H9 (cell line): ENCODE measurements at regions not wholly inside any gene's neighbourhood (a gene's known extent, or its start where the extent isn't known, plus 50 kb on each side); places are given as distances from the start of the nearest gene placed in this dataset.

Source experiments
- DNase-seq: peaks from one replicate; pipeline ENCODE4 v3.0.0-alpha.2; 2017
- H2AFZ ChIP-seq: one replicate; pipeline ENCODE4 v1.6.1; 2013; ENCODE audit warnings: mild to moderate bottlenecking, low read length, control low read depth, moderate library complexity
- H2AK5ac ChIP-seq: 2 replicates; pipeline ENCODE4 v1.6.1; 2013; ENCODE audit warnings: low read length, control low read depth, mixed read lengths; ENCODE audit not compliant: insufficient read length
- H2BK120ac ChIP-seq: one replicate; pipeline ENCODE4 v1.6.1; 2013; ENCODE audit warnings: low read depth, mild to moderate bottlenecking, low read length, control low read depth, inconsistent platforms; ENCODE audit not compliant: poor library complexity, severe bottlenecking
- H2BK12ac ChIP-seq: 2 replicates; pipeline ENCODE4 v1.6.1; 2013; ENCODE audit warnings: low read length, control low read depth, mixed read lengths, low read depth; ENCODE audit not compliant: insufficient read length
- H2BK15ac ChIP-seq: 2 replicates; pipeline ENCODE4 v1.6.1; 2013; ENCODE audit warnings: low read depth, low read length, control low read depth
- H2BK20ac ChIP-seq: one replicate; pipeline ENCODE4 v1.6.1; 2013; ENCODE audit warnings: low read depth, mild to moderate bottlenecking, low read length, control low read depth, inconsistent platforms; ENCODE audit not compliant: poor library complexity, severe bottlenecking
- H2BK5ac ChIP-seq: 2 replicates; pipeline ENCODE4 v1.6.1; 2013; ENCODE audit warnings: low read length, control low read depth, mixed read lengths; ENCODE audit not compliant: insufficient read length
- H3K14ac ChIP-seq: 2 replicates; pipeline ENCODE4 v1.6.1; 2013; ENCODE audit warnings: low read length, control low read depth; ENCODE audit not compliant: insufficient read depth
- H3K18ac ChIP-seq: 2 replicates; pipeline ENCODE4 v1.6.1; 2013; ENCODE audit warnings: low read depth, mild to moderate bottlenecking, mixed read lengths, low read length, control low read depth; ENCODE audit not compliant: insufficient read length
- H3K23ac ChIP-seq: 2 replicates; pipeline ENCODE4 v1.6.1; 2013; ENCODE audit warnings: low read length, control low read depth, mixed read lengths, low read depth; ENCODE audit not compliant: insufficient read length
- H3K23me2 ChIP-seq: 2 replicates; pipeline ENCODE4 v1.6.1; 2013; ENCODE audit warnings: low read depth, mild to moderate bottlenecking, mixed read lengths, low read length, control low read depth; ENCODE audit not compliant: insufficient read length, poor library complexity, severe bottlenecking
- H3K27ac ChIP-seq: 2 replicates; pipeline ENCODE4 v1.5.1; 2013; ENCODE audit warnings: low read length, control low read depth, mixed read lengths, low read depth; ENCODE audit not compliant: insufficient read length
- H3K27me3 ChIP-seq: 2 replicates; pipeline ENCODE4 v1.6.1; 2013; ENCODE audit warnings: low read length, control low read depth, inconsistent platforms; ENCODE audit not compliant: insufficient read depth
- H3K4ac ChIP-seq: 2 replicates; pipeline ENCODE4 v1.6.1; 2013; ENCODE audit warnings: low read depth, mild to moderate bottlenecking, control low read depth, inconsistent platforms, low read length, moderate library complexity
- H3K4me1 ChIP-seq: 2 replicates; pipeline ENCODE4 v1.6.1; 2013; ENCODE audit warnings: low read length, control low read depth, inconsistent platforms; ENCODE audit not compliant: insufficient read depth
- H3K4me2 ChIP-seq: 2 replicates; pipeline ENCODE4 v1.6.1; 2013; ENCODE audit warnings: low read length, control low read depth, mixed read lengths; ENCODE audit not compliant: insufficient read length, insufficient read depth
- H3K56ac ChIP-seq: 2 replicates; pipeline ENCODE4 v1.6.1; 2013; ENCODE audit warnings: low read depth, mild to moderate bottlenecking, mixed read lengths, low read length, control low read depth; ENCODE audit not compliant: insufficient read length
- H3K79me1 ChIP-seq: 2 replicates; pipeline ENCODE4 v1.6.1; 2013; ENCODE audit warnings: low read depth, mild to moderate bottlenecking, moderate library complexity, low read length, control low read depth, inconsistent platforms; ENCODE audit not compliant: insufficient read depth, poor library complexity, severe bottlenecking
- H3K79me2 ChIP-seq: 2 replicates; pipeline ENCODE4 v1.6.1; 2013; ENCODE audit warnings: low read length, control low read depth, inconsistent platforms; ENCODE audit not compliant: insufficient read depth
- H3K9ac ChIP-seq: 2 replicates; pipeline ENCODE4 v1.6.1; 2013; ENCODE audit warnings: low read length, control low read depth, mixed read lengths; ENCODE audit not compliant: insufficient read length; ENCODE audit errors: extremely low read depth
- H3K9me3 ChIP-seq: one replicate; pipeline ENCODE4 v1.6.1; 2013; ENCODE audit warnings: low read depth, low read length, inconsistent platforms; ENCODE audit not compliant: control insufficient read depth
- H3T11ph ChIP-seq: one replicate; pipeline ENCODE4 v1.6.1; 2013; ENCODE audit warnings: mild to moderate bottlenecking, low read length, control low read depth, inconsistent platforms
- H4K20me1 ChIP-seq: one replicate; pipeline ENCODE4 v1.6.1; 2013; ENCODE audit not compliant: control insufficient read depth, insufficient read length, insufficient read depth
- H4K5ac ChIP-seq: 2 replicates; pipeline ENCODE4 v1.6.1; 2013; ENCODE audit warnings: low read depth, mild to moderate bottlenecking, mixed read lengths, low read length, control low read depth; ENCODE audit not compliant: insufficient read length
- H4K8ac ChIP-seq: replicated peaks from 2 replicates; pipeline ENCODE4 v1.6.1; 2013; ENCODE audit warnings: low read length, control low read depth, mixed read lengths, low read depth; ENCODE audit not compliant: insufficient read length
- H4K91ac ChIP-seq: 2 replicates; pipeline ENCODE4 v1.6.1; 2013; ENCODE audit warnings: low read depth, mild to moderate bottlenecking, moderate library complexity, mixed read lengths, low read length, control low read depth; ENCODE audit not compliant: insufficient read length
- H3K27ac Mint-ChIP-seq, 3 experiments: 2 replicates in 2 of 3; 3 replicates in 1 of 3; pipeline ENCODE4 v1.8.0; 2020 to 2021; ENCODE audit warnings: mixed read lengths in 3 of 3, mild to moderate bottlenecking in 1 of 3, moderate library complexity in 1 of 3
- H3K27me3 Mint-ChIP-seq: 2 replicates; pipeline ENCODE4 v1.8.0; 2021; ENCODE audit warnings: low read depth, mild to moderate bottlenecking, moderate library complexity, mixed read lengths
- H3K36me3 Mint-ChIP-seq, 3 experiments: 2 replicates in 2 of 3; 3 replicates in 1 of 3; pipeline ENCODE4 v1.8.0; 2020 to 2021; ENCODE audit warnings: low read depth in 3 of 3, mixed read lengths in 3 of 3; ENCODE audit not compliant: insufficient read depth in 1 of 3
- H3K4me1 Mint-ChIP-seq, 2 experiments: 2 replicates each; pipeline ENCODE4 v1.8.0; 2020; ENCODE audit warnings: mixed read lengths in 2 of 2
- H3K4me3 Mint-ChIP-seq, 2 experiments: 2 replicates in 1 of 2; 3 replicates in 1 of 2; pipeline ENCODE4 v1.8.0; 2020 to 2021; ENCODE audit warnings: mild to moderate bottlenecking in 2 of 2, mixed read lengths in 2 of 2, moderate library complexity in 1 of 2
- H3K9me3 Mint-ChIP-seq, 2 experiments: 2 replicates in 1 of 2; 3 replicates in 1 of 2; pipeline ENCODE4 v1.8.0; 2020; ENCODE audit warnings: mild to moderate bottlenecking in 2 of 2, mixed read lengths in 2 of 2, moderate library complexity in 1 of 2
- WGBS: extraction: QIAGEN DNeasy Blood & Tissue Kit; methylation state at CpG from one replicate; pipeline ENCODE4 v1.1.7; 2013; ENCODE audit warnings: missing lambda C conversion rate, low lambda C conversion rate, mixed read lengths; ENCODE audit not compliant: insufficient read length; ENCODE audit errors: extremely low coverage; 5-methylcytosine and 5-hydroxymethylcytosine counted together
- TF ChIP-seq, protein P1 (sequence below): fragments of 200-600 bp; sonication (generic); conservative IDR thresholded peaks from 3 replicates; pipeline ENCODE4 v1.8.0; 2021; ENCODE audit warnings: antibody characterized with exemption, mild to moderate bottlenecking

DNA sequence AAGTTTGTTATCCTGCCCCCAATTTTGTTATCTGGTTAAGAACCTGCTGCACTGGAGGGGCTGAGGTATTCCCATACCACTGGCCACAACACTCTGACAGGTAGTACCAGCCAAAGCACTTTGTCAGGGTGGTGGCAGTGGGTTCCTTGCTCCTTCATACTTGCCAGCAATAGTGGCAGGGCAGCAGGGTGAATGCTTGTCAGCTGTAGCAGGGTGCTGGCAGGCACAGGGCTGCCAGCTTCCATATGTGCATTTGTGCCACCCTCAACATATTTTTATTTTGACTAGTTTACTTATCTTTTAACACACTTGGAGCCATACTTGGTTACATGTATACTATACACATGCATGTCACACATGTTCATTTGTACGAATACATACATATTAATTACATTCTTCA, 294.0 kb upstream of the VWC2 start:
- H3K27ac Mint-ChIP-seq: no peak overlapping the region
- 100% methylated on average over 1 of the region's 1 CpG for whole genome bisulfite sequencing
- Histone ChIP-seq H3K9me3 (no peaks in the 10 kb centered on the region), H3K27me3 (no peaks in the 10 kb centered on the region), H3K4ac (no peak overlapping the region), H3K9ac (no peak overlapping the region), H3K56ac (no peak overlapping the region), H4K8ac (no peak overlapping the region), H2AK5ac (no peak overlapping the region), H3K79me1 (no peaks in the 10 kb centered on the region), H3K14ac (no peak overlapping the region), H3K4me1 (no peaks in the 10 kb centered on the region; the same call in 1 of the 2 replicates), H2BK120ac (no peak overlapping the region), H2BK20ac (no peak overlapping the region), H3T11ph (no peak overlapping the region), H3K27ac (no peak overlapping the region), H2AFZ (no peak overlapping the region), H3K18ac (no peak overlapping the region), H2BK15ac (no peak overlapping the region), H2BK12ac (no peak overlapping the region), H2BK5ac (no peak overlapping the region), H3K79me2 (no peaks in the 10 kb centered on the region), H4K20me1 (no peaks in the 10 kb centered on the region), H4K91ac (no peak overlapping the region), H3K23ac (no peak overlapping the region), H3K4me2 (no peak overlapping the region), H3K23me2 (no peaks in the 10 kb centered on the region), H4K5ac (no peak overlapping the region)
- H3K27me3 Mint-ChIP-seq: no peaks in the 10 kb centered on the region
- DNase-seq: no peak
- TF ChIP-seq, protein P1, sequence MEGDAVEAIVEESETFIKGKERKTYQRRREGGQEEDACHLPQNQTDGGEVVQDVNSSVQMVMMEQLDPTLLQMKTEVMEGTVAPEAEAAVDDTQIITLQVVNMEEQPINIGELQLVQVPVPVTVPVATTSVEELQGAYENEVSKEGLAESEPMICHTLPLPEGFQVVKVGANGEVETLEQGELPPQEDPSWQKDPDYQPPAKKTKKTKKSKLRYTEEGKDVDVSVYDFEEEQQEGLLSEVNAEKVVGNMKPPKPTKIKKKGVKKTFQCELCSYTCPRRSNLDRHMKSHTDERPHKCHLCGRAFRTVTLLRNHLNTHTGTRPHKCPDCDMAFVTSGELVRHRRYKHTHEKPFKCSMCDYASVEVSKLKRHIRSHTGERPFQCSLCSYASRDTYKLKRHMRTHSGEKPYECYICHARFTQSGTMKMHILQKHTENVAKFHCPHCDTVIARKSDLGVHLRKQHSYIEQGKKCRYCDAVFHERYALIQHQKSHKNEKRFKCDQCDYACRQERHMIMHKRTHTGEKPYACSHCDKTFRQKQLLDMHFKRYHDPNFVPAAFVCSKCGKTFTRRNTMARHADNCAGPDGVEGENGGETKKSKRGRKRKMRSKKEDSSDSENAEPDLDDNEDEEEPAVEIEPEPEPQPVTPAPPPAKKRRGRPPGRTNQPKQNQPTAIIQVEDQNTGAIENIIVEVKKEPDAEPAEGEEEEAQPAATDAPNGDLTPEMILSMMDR: no peak
- H3K4me1 Mint-ChIP-seq: peaks cover 0 to 7% of the 10 kb centered on the region in 2 experiments; a peak in 1 of 4 replicates
- H3K9me3 Mint-ChIP-seq: no peaks in the 10 kb centered on the region; a peak in 1 of 5 replicates
- no peaks in the 10 kb centered on the region for H3K36me3 Mint-ChIP-seq
- no peak overlapping the region for H3K4me3 Mint-ChIP-seq
